ENCODE measurements at regions not wholly inside any gene's neighbourhood (a gene's known extent, or its start where the extent isn't known, plus 50 kb on each side); places are given as distances from the start of the nearest gene placed in this dataset.
"Not testable (repeated sequence)": the region's sequence is repeated elsewhere in the genome, so short reads cannot be mapped to it uniquely, and the experiment has no call there.

DNA sequence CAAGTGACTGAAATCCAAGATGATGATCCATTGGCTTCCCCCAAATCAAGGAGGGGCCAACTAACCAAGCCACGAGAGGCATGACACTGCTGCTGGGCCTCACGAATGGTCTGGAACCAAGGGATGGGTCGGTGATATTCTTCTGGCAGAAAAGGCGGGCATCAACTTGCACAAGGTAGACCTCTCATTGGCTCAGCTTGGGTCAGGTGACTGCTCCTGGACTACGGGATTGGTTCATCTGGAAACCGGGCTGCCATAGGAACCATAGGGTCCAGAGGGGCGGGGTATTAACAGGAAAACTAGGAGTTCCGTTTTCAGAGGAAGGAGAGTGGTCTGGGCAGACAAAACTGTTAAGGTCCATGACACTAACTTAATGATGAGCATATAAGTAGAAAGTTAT, 100.9 kb downstream of the TFAP2C start:
- Histone ChIP-seq H3K27me3 (no peaks in the 10 kb centered on the region), H3K4me1 (no peaks in the 10 kb centered on the region), H3K27ac (no peak overlapping the region), H3K4me3 (no peak overlapping the region), H3K36me3 (no peaks in the 10 kb centered on the region), H3K9me3 (no peaks in the 10 kb centered on the region)
- TF ChIP-seq, protein P1, sequence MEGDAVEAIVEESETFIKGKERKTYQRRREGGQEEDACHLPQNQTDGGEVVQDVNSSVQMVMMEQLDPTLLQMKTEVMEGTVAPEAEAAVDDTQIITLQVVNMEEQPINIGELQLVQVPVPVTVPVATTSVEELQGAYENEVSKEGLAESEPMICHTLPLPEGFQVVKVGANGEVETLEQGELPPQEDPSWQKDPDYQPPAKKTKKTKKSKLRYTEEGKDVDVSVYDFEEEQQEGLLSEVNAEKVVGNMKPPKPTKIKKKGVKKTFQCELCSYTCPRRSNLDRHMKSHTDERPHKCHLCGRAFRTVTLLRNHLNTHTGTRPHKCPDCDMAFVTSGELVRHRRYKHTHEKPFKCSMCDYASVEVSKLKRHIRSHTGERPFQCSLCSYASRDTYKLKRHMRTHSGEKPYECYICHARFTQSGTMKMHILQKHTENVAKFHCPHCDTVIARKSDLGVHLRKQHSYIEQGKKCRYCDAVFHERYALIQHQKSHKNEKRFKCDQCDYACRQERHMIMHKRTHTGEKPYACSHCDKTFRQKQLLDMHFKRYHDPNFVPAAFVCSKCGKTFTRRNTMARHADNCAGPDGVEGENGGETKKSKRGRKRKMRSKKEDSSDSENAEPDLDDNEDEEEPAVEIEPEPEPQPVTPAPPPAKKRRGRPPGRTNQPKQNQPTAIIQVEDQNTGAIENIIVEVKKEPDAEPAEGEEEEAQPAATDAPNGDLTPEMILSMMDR (IDR thresholded peaks at IDR 0.05) = no peak
- DNase-seq (ENCODE audit: low spot score) = no peak

DNA sequence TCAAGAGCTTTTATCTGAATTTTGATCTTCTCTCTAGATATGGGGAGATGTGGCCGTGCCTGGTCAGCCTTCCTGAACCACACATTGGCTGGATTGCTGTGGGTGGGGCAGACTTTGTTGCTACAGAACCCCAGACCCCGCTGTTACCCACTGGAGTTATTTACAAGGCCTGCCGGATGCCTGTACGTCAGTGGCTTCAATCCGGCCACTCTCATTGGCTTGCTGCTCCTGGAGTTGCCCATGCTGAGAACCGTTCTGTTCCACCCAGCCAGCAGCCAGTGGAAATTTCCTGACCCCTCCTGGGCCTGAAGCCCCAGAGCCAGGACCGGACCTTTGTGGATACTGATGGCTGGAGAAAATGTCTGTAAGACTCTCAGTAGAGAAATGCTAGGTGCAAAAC, 101.9 kb downstream of the TFAP2C start:
- H3K27ac ChIP-seq = no peak overlapping the region
- no peaks in the 10 kb centered on the region for H3K4me1 ChIP-seq
- no peak overlapping the region for H3K4me3 ChIP-seq
- DNase-seq (ENCODE audit: low spot score) = no peak
- no peaks in the 10 kb centered on the region for H3K27me3 ChIP-seq
- H3K9me3 ChIP-seq = no peaks in the 10 kb centered on the region
- no peaks in the 10 kb centered on the region for H3K36me3 ChIP-seq
- TF ChIP-seq, protein P1 (IDR thresholded peaks at IDR 0.05) = no peak

DNA sequence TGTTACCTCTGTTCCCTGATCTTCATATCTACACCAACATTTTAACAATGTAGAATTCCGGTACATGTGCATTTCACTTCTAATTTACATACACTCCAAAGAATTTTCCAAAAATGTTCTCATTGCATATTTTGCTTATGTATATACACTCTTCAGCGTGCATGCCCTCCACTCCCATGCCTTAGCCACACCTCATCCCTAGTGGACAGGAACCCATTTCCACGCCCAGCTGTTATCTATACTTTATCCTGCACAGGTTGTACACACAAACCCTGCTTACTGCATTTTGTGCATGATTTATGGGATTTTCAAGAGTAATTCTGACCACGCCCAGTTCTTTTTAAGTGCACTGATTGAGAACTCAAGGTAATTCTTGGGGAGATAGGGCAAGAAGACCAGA, 102.4 kb downstream of the TFAP2C start:
- no peak for DNase-seq (ENCODE audit: low spot score)
- Histone ChIP-seq H3K27ac (no peak overlapping the region), H3K36me3 (no peaks in the 10 kb centered on the region), H3K4me1 (no peaks in the 10 kb centered on the region), H3K4me3 (no peak overlapping the region), H3K9me3 (no peaks in the 10 kb centered on the region), H3K27me3 (no peaks in the 10 kb centered on the region)
- TF ChIP-seq, protein P1 (IDR thresholded peaks at IDR 0.05) = no peak

DNA sequence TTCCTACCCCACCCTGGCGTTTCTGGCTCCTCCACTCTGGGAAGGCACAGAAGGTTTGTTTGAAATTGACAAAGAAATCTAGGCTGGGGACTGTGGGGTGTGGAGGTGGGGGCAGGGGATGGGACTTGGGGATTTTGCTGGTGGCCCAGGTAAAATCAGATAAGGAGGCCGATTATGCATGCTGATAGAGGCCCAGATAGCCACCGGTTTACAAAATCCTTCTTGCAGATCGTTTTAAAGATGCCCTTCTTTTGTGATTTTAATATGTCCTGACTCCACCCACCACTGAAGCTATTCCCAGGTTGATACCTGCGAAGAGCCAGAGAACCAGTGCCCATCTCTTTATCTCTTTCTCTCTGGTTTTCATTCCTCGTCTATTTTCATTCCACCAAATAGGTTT, 104.9 kb downstream of the TFAP2C start:
- Histone ChIP-seq H3K36me3 (no peaks in the 10 kb centered on the region), H3K27ac (no peak overlapping the region), H3K27me3 (no peaks in the 10 kb centered on the region), H3K4me3 (no peak overlapping the region), H3K4me1 (no peaks in the 10 kb centered on the region), H3K9me3 (no peaks in the 10 kb centered on the region)
- TF ChIP-seq, protein P1 (IDR thresholded peaks at IDR 0.05) = no peak
- no peak for DNase-seq (ENCODE audit: low spot score)

DNA sequence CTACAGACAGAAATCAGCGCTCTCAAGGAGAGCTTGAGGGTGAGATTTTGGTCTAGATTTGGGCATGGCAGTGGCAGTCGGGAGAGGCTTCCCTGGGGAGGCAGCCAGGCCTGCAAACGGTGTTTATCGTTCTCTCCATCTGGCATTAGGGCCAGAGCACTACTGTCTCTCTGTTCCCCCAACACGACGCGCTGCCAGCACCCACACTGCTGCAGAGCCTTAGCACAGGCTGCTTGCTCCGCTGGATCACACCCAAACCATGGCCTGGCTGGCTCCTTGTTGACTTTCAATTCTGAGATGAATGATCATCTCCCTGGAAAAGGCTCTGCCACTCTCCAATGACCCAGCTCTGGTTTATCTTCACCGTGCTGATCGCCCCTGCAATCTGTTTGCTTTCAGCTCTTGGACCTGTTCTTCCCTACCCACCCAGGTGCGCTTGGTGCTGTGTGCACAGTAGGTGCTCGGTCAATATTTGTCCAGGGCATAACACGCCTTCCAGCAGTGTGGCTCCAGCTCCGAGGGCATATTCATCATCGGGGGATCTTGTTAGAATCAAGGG, 106.1 kb downstream of the TFAP2C start:
- no peaks in the 10 kb centered on the region for H3K36me3 ChIP-seq
- H3K4me1 ChIP-seq = no peaks in the 10 kb centered on the region
- TF ChIP-seq, protein P1 (IDR thresholded peaks at IDR 0.05) = no peak
- DNase-seq (ENCODE audit: low spot score) = no peak
- no peak overlapping the region for H3K27ac ChIP-seq
- no peaks in the 10 kb centered on the region for H3K27me3 ChIP-seq
- H3K4me3 ChIP-seq = no peak overlapping the region
- no peaks in the 10 kb centered on the region for H3K9me3 ChIP-seq

DNA sequence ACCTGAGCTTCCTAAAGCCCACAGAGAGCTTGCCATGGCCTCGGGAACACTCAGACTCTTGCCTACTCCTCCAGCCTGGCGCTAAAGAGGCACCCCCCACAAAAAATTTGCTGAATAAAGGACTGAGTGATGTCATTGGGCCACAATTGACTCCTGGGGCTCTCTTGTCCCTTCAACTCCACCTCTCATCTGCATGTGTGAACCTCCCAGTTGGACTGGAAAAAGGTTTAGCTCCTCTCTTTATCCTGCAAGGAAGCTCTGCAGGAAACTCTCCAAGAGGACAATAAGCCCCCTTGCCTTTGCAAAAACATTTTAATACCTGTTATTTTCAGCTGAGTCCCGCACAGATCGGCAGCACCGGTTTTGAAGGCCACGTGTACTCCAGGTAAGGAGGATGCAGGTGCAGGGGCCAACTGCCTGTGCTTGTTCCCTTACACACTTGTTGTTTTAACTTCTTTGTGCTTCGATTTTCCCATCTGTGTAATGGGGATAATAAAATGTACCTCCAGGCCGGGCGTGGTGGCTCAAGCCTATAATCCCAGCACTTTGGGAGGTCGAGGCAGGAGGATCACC, 107.3 kb downstream of the TFAP2C start:
- no peaks in the 10 kb centered on the region for H3K36me3 ChIP-seq
- H3K27ac ChIP-seq = no peak overlapping the region
- no peaks in the 10 kb centered on the region for H3K27me3 ChIP-seq
- DNase-seq (ENCODE audit: low spot score) = no peak
- H3K4me3 ChIP-seq = no peak overlapping the region
- no peaks in the 10 kb centered on the region for H3K4me1 ChIP-seq
- H3K9me3 ChIP-seq = no peaks in the 10 kb centered on the region
- TF ChIP-seq, protein P1 (IDR thresholded peaks at IDR 0.05) = no peak

DNA sequence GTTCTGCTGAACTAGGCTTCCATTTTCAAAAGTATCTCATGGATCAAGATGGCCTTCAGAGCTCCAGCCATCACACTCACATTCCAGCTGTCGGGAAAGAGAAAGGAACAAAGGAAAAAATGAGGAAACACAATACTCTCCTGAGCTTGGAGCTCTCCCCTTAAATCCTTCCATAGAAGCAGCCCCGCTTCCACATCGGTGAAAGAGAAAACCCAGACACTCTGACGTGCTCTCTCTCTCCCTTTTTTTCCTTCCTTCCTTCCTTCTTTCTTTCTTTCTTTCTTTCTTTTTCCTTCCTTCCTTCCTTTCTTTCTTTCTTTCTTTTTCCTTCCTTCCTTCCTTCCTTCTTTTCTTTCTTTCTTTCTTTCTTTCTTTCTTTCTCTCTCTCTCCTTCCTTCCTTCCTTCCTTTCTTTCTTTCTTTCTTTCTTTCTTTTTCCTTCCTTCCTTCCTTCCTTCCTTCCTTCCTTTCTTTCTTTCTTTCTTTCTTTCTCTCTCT, 115.3 kb downstream of the TFAP2C start:
- not testable (repeated sequence) for H3K4me1 ChIP-seq; H3K4me3 ChIP-seq; H3K36me3 ChIP-seq; H3K27me3 ChIP-seq; DNase-seq (ENCODE audit: low spot score); H3K27ac ChIP-seq; H3K9me3 ChIP-seq
